Prostate gland (tissue), 2 donors: ENCODE measurements at regions not wholly inside any gene's neighbourhood (a gene's known extent, or its start where the extent isn't known, plus 50 kb on each side); places are given as distances from the start of the nearest gene placed in this dataset.
"Not testable (repeated sequence)": the region's sequence is repeated elsewhere in the genome, so short reads cannot be mapped to it uniquely, and the experiment has no call there.

Experiments used
- CTCF ChIP-seq, 4 experiments: fragments of 200-600 bp in 2 of 4; fragments of 450-650 bp in 2 of 4; sonication (generic) in 2 of 4; IDR thresholded peaks; 1 replicate in 3 of 4; 2 replicates in 1 of 4; pipeline ENCODE4 v1.5.1; 2016 to 2019; ENCODE audit warnings: antibody characterized with exemption in 4 of 4, mild to moderate bottlenecking in 2 of 4, moderate library complexity in 2 of 4
- POLR2A ChIP-seq: fragments of 450-650 bp; IDR thresholded peaks from one replicate; pipeline ENCODE4 v1.6.1; 2016; ENCODE audit warnings: antibody characterized with exemption, mild to moderate bottlenecking

- TF ChIP-seq CTCF (IDR thresholded peaks at IDR 0.05); POLR2A: not testable (repeated sequence)
These were observed 56.3 kb downstream of the ILRUN start for GRCh38 chr6:34640074-34640849.
